ENCODE measurements at regions not wholly inside any gene's neighbourhood (a gene's known extent, or its start where the extent isn't known, plus 50 kb on each side); places are given as distances from the start of the nearest gene placed in this dataset.

DNA sequence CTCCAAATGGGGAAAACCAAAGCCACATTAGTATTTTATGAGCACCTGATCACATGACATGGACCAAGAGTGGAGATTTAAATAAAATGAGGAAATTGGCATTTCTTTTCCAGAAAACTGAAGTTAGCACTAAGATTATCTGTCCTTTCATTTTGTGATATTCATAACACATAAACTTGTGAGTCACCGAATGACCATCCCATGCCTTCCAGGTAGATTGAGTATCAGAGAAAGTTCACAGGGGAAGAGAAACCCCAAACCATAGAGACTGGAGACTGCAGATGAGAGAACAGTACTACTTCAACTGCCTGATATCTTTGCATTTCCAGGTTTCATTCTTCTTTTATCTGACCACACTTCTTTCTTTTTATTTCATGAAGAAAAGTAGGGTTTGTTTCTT is 176.3 kb upstream of the LRP1B start:
- POLR2A ChIA-PET = no interaction called here
- 17% methylated on average over 1 of the region's 1 CpG for WGBS (ENCODE audit: missing lambda C conversion rate)

DNA sequence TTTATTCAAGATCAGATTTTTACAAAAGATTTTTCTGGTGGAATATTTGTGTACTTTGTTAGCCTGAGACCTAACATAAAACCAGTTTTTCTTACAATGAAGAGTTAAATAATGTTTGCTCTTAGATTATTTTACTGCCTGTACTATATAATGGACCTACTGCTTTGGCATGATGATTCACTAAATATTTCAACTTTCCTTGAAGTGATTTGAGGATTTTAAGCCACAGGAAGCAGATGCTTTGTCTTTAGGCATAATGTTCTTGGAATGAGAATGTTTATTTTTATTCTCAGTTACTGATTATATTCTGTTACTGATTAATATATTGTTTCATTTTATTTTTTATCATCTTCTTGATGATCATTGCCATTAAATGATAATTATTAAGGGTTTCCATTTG is 175.3 kb upstream of the LRP1B start:
- DNase-seq (ENCODE audit: low read depth in 1 of 2, low spot score in 1 of 2) = no peak
- TF ChIP-seq HEYL (CRISPR knock-in tag; IDR thresholded peaks at IDR 0.05) = no peak
- TF ChIP-seq EHF (CRISPR knock-in tag; IDR thresholded peaks at IDR 0.05) = no peak
- TF ChIP-seq NPAS2 (CRISPR knock-in tag; IDR thresholded peaks at IDR 0.05; ENCODE audit: borderline replicate concordance) = no peak
- no peak for TF ChIP-seq TP53 (CRISPR knock-in tag; IDR thresholded peaks at IDR 0.05)
- no peak for TF ChIP-seq TFCP2L1 (CRISPR knock-in tag; IDR thresholded peaks at IDR 0.05)
- no peak for TF ChIP-seq RNF2 (IDR thresholded peaks at IDR 0.05; ENCODE audit: borderline replicate concordance, low read depth)
- TF ChIP-seq FOSL2 (IDR thresholded peaks at IDR 0.05) = no peak
- TF ChIP-seq FOSL2 (CRISPR knock-in tag; IDR thresholded peaks at IDR 0.05) = no peak
- Histone ChIP-seq H3K27ac (no peak overlapping the region), H3K4me3 (no peak overlapping the region), H3K9me3 (peaks cover 9% of the 10 kb centered on the region), H3K4me1 (no peaks in the 10 kb centered on the region), H3K4me2 (no peak overlapping the region)
- no peak for FAIRE-seq
- ATAC-seq = no peak
- ChIA-PET POLR2A (no interaction called here), CTCF (no interaction called here)

More for the DNA sequence above, 176.3 kb upstream of the LRP1B start:
- 0 out of 3 replicates have a peak overlapping the region, but pooled peaks have one; percentile 11 for H3K4me2 ChIP-seq
- peaks cover 9% of the 10 kb centered on the region for H3K9me3 ChIP-seq
- TF ChIP-seq HOXB5 (CRISPR knock-in tag; IDR thresholded peaks at IDR 0.05) = no peak
- TF ChIP-seq FOSB (CRISPR knock-in tag; IDR thresholded peaks at IDR 0.05) = no peak
- TF ChIP-seq EP300 (IDR thresholded peaks at IDR 0.05) = no peak
- TF ChIP-seq, protein P1, sequence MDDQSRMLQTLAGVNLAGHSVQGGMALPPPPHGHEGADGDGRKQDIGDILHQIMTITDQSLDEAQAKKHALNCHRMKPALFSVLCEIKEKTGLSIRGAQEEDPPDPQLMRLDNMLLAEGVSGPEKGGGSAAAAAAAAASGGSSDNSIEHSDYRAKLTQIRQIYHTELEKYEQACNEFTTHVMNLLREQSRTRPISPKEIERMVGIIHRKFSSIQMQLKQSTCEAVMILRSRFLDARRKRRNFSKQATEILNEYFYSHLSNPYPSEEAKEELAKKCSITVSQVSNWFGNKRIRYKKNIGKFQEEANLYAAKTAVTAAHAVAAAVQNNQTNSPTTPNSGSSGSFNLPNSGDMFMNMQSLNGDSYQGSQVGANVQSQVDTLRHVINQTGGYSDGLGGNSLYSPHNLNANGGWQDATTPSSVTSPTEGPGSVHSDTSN (IDR thresholded peaks at IDR 0.05) = no peak
- no peak for TF ChIP-seq EHMT2 (IDR thresholded peaks at IDR 0.05; ENCODE audit: low read depth)
- ATAC-seq (no peak), FAIRE-seq (no peak), DNase-seq (ENCODE audit: low read depth in 1 of 2, low spot score in 1 of 2) (no peak)
- no peak overlapping the region for H3K27ac ChIP-seq
- H3K4me3 ChIP-seq = no peak overlapping the region
- CTCF ChIA-PET = no interaction called here
- no peaks in the 10 kb centered on the region for H3K4me1 ChIP-seq

DNA sequence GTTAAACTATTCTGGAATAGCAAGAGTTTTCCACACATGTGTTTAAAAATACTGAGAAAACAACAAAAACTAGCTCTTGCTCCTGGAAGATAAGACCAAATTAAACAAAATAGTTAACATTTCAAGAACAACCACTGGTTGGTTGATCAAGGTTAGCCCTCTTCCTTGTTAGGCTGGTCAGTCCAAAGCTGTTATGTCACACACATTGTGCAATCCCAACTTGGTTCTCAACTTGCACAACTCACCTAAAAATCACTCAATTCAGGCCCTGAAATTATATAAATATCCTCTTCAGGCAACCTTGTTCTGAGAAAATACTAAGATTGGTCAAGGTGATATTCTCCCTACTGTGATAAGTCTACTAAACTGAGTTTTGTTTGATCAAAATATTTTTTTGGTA is 169.7 kb upstream of the LRP1B start:
- ChIA-PET CTCF (no interaction called here), POLR2A (no interaction called here)

DNA sequence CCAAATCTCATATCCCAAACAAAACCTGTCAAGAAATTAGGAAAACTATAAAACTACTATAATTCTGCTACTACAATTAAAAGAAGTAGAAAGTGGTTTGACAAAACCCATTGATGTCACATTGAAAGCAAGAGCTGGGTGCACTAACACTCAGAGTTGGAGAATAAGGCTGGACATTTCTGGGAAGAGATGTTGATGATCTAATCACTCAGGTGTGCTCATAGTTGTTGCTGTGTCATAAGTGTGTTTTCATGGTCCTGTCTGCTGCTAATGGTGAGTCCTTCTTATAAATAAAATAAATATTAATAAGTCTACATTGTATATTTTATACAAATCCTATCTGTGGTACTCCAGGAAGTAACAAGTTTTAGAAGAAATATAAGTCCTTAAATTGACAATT is 168.2 kb upstream of the LRP1B start:
- Histone ChIP-seq H3K4me1 (no peaks in the 10 kb centered on the region), H3K4me2 (no peak overlapping the region), H3K9me3 (no peaks in the 10 kb centered on the region), H3K4me3 (no peak overlapping the region), H3K27ac (no peak overlapping the region)
- ChIA-PET POLR2A (no interaction called here), CTCF (no interaction called here)
- FAIRE-seq (no peak), DNase-seq (ENCODE audit: low read depth in 1 of 2, low spot score in 1 of 2) (no peak), ATAC-seq (no peak)
- TF ChIP-seq RAD21 (conservative IDR thresholded peaks at IDR 0.05 in 1 of 2, IDR thresholded peaks at IDR 0.05 in 1 of 2) = no peak

More for the DNA sequence above, 169.7 kb upstream of the LRP1B start:
- TF ChIP-seq, protein P2, sequence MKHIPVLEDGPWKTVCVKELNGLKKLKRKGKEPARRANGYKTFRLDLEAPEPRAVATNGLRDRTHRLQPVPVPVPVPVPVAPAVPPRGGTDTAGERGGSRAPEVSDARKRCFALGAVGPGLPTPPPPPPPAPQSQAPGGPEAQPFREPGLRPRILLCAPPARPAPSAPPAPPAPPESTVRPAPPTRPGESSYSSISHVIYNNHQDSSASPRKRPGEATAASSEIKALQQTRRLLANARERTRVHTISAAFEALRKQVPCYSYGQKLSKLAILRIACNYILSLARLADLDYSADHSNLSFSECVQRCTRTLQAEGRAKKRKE (CRISPR knock-in tag; IDR thresholded peaks at IDR 0.05; ENCODE audit: low read depth) = no peak
- no peak for TF ChIP-seq FOXS1 (CRISPR knock-in tag; IDR thresholded peaks at IDR 0.05)
- 0 out of 4 replicates have a peak, but pooled peaks of 1 of the 2 experiments have one; percentile 20 for TF ChIP-seq CEBPB (IDR thresholded peaks at IDR 0.05)
- TF ChIP-seq ZFP36 (IDR thresholded peaks at IDR 0.05; ENCODE audit: borderline replicate concordance, partially characterized antibody) = no peak
- no peak for TF ChIP-seq BHLHE40 (IDR thresholded peaks at IDR 0.05; ENCODE audit: low read depth, low read length)
- Histone ChIP-seq H3K4me3 (no peak overlapping the region), H3K4me1 (no peaks in the 10 kb centered on the region), H3K27ac (no peak overlapping the region), H3K9me3 (no peaks in the 10 kb centered on the region), H3K4me2 (no peak overlapping the region)
- FAIRE-seq = no peak
- no peak for DNase-seq (ENCODE audit: low read depth in 1 of 2, low spot score in 1 of 2)
- no peak for ATAC-seq

Measured in A549 (cell line).